Testis (tissue), 2 donors: ENCODE measurements at regions not wholly inside any gene's neighbourhood (a gene's known extent, or its start where the extent isn't known, plus 50 kb on each side); places are given as distances from the start of the nearest gene placed in this dataset.

Experiments
- DNase-seq: peaks from one replicate; pipeline ENCODE4 v3.0.0-alpha.2; 2019
- H3K27ac ChIP-seq, 2 donors: fragments of 200-600 bp; sonication (generic); one replicate each; pipeline ENCODE4 v1.5.1; 2019
- H3K27me3 ChIP-seq: fragments of 200-600 bp; sonication (generic); one replicate; pipeline ENCODE4 v1.5.1; 2019
- H3K36me3 ChIP-seq: fragments of 200-600 bp; sonication (generic); one replicate; pipeline ENCODE4 v1.5.1; 2017; ENCODE audit warnings: low read depth; ENCODE audit errors: missing control alignments
- H3K4me1 ChIP-seq: fragments of 200-600 bp; sonication (generic); one replicate; pipeline ENCODE4 v1.5.1; 2019
- H3K4me3 ChIP-seq, 2 donors: fragments of 200-600 bp; sonication (generic); one replicate each; pipeline ENCODE4 v1.5.1; 2017 to 2019
- H3K9me3 ChIP-seq: fragments of 200-600 bp; sonication (generic); one replicate; pipeline ENCODE4 v1.5.1; 2017
- POLR2A ChIP-seq: fragments of 450-650 bp; IDR thresholded peaks from one replicate; pipeline ENCODE4 v1.6.1; 2017; ENCODE audit warnings: antibody characterized with exemption, mild to moderate bottlenecking, moderate library complexity
- WGBS, 2 donors: methylation state at CpG; one replicate each; pipeline ENCODE4 v1.1.5; 2018; 5-methylcytosine and 5-hydroxymethylcytosine counted together
- intact Hi-C: fragments of 100-400 bp; cut with DNase I; formaldehyde crosslinking; loops from one replicate; pipeline ENCODE4 v1.15.1; 2023; ENCODE audit warnings: low total_unique reads
- TF ChIP-seq, protein P1 (sequence below), 3 experiments: fragments of 450-650 bp in 2 of 3; fragments of 200-600 bp in 1 of 3; sonication (generic) in 1 of 3; IDR thresholded peaks; one replicate each; pipeline ENCODE4 v1.5.1; 2016 to 2019; ENCODE audit warnings: antibody characterized with exemption in 3 of 3, mild to moderate bottlenecking in 2 of 3, moderate library complexity in 1 of 3

DNA sequence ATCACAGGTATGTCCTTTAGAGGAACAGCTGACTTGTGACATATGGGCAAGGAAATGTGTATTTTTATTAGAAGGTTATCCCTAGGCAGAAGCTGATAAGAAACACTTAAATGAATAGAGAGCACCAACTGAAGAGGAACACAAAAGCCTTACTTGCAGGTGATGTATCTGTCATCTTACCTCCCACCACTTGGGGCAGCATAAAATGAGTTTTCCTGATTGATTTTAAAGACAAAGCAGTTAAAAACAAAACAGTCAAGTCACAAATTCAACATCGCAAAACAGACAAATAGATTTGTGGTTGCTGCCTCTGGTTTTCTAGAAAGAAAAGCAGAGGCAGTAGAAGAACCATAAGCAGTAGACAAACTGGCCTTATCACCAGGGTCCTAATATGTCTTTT, 302.4 kb upstream of the ZNF462 start:
- Histone ChIP-seq H3K9me3 (no peaks in the 10 kb centered on the region), H3K27ac (no peak overlapping the region), H3K27me3 (no peaks in the 10 kb centered on the region), H3K4me3 (no peak overlapping the region), H3K4me1 (no peaks in the 10 kb centered on the region), H3K36me3 (no peaks in the 10 kb centered on the region)
- intact Hi-C loops, result no loop called here
- WGBS, 2 donors, result 92 to 100% methylated on average over 1 of the region's 1 CpG
- TF ChIP-seq POLR2A, result no peak
- TF ChIP-seq, protein P1, sequence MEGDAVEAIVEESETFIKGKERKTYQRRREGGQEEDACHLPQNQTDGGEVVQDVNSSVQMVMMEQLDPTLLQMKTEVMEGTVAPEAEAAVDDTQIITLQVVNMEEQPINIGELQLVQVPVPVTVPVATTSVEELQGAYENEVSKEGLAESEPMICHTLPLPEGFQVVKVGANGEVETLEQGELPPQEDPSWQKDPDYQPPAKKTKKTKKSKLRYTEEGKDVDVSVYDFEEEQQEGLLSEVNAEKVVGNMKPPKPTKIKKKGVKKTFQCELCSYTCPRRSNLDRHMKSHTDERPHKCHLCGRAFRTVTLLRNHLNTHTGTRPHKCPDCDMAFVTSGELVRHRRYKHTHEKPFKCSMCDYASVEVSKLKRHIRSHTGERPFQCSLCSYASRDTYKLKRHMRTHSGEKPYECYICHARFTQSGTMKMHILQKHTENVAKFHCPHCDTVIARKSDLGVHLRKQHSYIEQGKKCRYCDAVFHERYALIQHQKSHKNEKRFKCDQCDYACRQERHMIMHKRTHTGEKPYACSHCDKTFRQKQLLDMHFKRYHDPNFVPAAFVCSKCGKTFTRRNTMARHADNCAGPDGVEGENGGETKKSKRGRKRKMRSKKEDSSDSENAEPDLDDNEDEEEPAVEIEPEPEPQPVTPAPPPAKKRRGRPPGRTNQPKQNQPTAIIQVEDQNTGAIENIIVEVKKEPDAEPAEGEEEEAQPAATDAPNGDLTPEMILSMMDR (IDR thresholded peaks at IDR 0.05), result no peak
- no peak for DNase-seq

DNA sequence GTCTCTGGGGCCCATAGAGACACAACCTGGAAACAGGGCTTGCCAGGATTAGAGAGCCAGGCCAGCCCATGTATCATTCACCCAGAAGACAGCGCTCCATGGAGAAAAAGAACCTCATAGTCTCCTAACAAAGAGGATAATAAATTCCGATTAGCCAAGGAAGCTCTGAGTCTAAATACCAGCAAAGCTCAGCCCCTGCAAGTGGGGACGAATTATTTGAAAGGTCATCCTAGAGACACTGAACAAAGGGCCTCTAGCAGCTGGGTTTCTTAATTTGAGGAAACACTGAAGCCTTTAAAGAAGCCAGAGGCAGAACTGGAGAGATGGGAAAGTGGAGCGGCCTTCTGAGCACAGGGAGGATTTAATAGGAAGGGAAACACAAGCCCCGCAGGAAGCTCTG, 287.1 kb upstream of the ZNF462 start:
- WGBS, 2 donors, result 63 to 77% methylated on average over 5 of the region's 5 CpGs
- Histone ChIP-seq H3K9me3 (no peaks in the 10 kb centered on the region), H3K27me3 (no peaks in the 10 kb centered on the region), H3K4me1 (no peaks in the 10 kb centered on the region), H3K27ac (no peak overlapping the region), H3K4me3 (no peak overlapping the region), H3K36me3 (no peaks in the 10 kb centered on the region)
- no peak for DNase-seq
- no peak for TF ChIP-seq POLR2A
- TF ChIP-seq, protein P1 (IDR thresholded peaks at IDR 0.05), result no peak
- intact Hi-C loops, result no loop called here

DNA sequence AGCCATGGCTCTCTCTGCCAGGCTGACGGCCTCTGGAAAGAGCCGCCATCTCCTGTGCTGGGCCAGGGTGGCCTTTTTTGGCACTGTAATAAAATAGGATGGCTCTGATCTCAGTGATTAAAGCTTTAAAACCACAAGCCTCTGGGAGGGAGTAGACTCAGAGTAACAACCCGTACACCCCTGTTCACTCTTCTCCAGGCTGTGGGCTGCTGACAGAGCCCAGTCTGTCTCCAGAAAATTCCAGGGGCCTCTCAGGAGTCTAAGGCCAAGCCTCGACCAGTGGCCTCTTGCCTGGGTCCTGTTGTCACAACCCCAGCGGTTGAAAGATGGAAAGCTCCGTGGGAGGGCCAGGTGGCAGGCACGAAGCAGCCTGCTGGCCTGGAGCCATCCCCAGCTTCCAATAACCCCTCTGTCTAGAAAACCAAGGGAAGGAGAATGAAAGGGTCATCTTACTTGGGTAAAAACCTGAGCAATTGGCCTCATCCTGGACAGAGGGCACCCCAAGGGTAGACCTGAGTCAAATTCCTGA, 286.7 kb upstream of the ZNF462 start:
- Histone ChIP-seq H3K36me3 (no peaks in the 10 kb centered on the region), H3K27me3 (no peaks in the 10 kb centered on the region), H3K4me1 (no peaks in the 10 kb centered on the region), H3K4me3 (no peak overlapping the region), H3K27ac (no peak overlapping the region), H3K9me3 (no peaks in the 10 kb centered on the region)
- TF ChIP-seq, protein P1 (IDR thresholded peaks at IDR 0.05), result no peak
- TF ChIP-seq POLR2A, result no peak
- intact Hi-C loops, result no loop called here
- WGBS, 2 donors, result 77 to 85% methylated on average over 7 of the region's 7 CpGs
- DNase-seq, result no peak

DNA sequence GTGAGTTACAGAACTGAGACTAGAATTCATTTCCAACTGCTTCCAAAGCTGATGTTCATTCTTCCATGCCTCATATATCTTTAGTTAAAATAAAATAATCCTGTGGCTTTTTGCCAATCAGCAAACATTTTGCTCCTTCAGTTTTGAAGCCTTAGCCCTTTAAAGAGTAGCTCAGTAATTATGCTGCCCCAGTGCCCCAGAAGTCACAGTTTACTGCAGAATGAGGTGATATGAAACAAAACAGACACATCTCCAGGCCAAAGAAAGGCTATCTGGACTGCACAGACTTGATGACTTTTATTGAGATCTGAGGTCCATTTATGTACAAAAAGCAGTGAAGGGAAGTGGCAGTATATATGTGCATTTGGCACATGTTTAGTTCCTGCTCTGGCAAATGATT, 285.8 kb upstream of the ZNF462 start:
- H3K9me3 ChIP-seq, result no peaks in the 10 kb centered on the region
- no peak overlapping the region for H3K27ac ChIP-seq
- no peak for TF ChIP-seq POLR2A
- TF ChIP-seq, protein P1 (IDR thresholded peaks at IDR 0.05), result no peak
- H3K36me3 ChIP-seq, result no peaks in the 10 kb centered on the region
- H3K4me3 ChIP-seq, result no peak overlapping the region
- H3K4me1 ChIP-seq, result no peaks in the 10 kb centered on the region
- intact Hi-C loops, result no loop called here
- no peak for DNase-seq
- H3K27me3 ChIP-seq, result no peaks in the 10 kb centered on the region

DNA sequence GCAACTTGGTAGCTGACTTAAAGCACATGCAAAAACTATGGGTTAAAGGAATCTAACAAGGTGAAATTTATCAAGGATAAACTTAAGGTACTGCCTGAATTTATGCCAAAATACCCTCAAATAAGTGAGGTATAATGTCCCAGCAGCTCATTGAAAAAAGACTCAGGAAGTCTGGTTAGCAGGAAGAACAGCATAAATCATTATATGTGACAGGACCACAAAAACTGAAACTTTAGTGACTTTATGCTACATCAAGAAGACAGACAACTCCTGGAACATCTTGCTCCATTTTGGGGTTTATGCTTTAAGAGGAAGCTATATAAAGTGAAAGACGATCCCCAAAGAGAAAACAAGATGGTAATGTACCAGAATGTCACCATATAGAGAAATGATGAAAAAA, 282.4 kb upstream of the ZNF462 start:
- Histone ChIP-seq H3K9me3 (no peaks in the 10 kb centered on the region), H3K36me3 (no peaks in the 10 kb centered on the region), H3K27ac (no peak overlapping the region), H3K4me1 (no peaks in the 10 kb centered on the region), H3K27me3 (no peaks in the 10 kb centered on the region), H3K4me3 (no peak overlapping the region)
- no peak for DNase-seq
- intact Hi-C loops, result no loop called here
- TF ChIP-seq, protein P1 (IDR thresholded peaks at IDR 0.05), result no peak
- no peak for TF ChIP-seq POLR2A
- WGBS, 2 donors, result 81 to 82% methylated on average over 1 of the region's 1 CpG
